ENCODE measurements at regions not wholly inside any gene's neighbourhood (a gene's known extent, or its start where the extent isn't known, plus 50 kb on each side); places are given as distances from the start of the nearest gene placed in this dataset.

DNA sequence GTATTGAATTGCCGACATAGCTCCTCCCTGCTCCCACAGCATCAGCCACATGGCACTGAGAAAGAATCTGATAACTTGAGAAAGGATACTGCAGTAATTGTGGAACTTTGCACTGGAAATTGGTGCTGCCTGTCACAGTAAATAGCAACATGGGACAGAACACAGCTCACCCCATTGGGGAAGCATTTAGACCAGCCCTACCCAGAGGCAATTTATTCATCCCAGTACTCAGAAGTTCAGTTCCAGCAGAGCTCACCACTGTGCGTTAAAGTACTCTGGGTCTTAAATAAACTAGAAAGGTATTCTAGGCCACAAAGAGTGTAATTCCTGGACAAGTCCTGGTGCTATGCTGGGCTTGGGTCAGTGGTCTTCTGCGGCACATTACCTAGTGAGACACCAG is 347.1 kb downstream of the PYDC2 start:
- TF ChIP-seq, protein P1, sequence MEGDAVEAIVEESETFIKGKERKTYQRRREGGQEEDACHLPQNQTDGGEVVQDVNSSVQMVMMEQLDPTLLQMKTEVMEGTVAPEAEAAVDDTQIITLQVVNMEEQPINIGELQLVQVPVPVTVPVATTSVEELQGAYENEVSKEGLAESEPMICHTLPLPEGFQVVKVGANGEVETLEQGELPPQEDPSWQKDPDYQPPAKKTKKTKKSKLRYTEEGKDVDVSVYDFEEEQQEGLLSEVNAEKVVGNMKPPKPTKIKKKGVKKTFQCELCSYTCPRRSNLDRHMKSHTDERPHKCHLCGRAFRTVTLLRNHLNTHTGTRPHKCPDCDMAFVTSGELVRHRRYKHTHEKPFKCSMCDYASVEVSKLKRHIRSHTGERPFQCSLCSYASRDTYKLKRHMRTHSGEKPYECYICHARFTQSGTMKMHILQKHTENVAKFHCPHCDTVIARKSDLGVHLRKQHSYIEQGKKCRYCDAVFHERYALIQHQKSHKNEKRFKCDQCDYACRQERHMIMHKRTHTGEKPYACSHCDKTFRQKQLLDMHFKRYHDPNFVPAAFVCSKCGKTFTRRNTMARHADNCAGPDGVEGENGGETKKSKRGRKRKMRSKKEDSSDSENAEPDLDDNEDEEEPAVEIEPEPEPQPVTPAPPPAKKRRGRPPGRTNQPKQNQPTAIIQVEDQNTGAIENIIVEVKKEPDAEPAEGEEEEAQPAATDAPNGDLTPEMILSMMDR (IDR thresholded peaks at IDR 0.05; ENCODE audit: insufficient read depth, low read depth, low read length): no peak
- no peak for TF ChIP-seq EZH2 (IDR thresholded peaks at IDR 0.05; ENCODE audit: insufficient read depth, low read length)
